ENCODE measurements at regions not wholly inside any gene's neighbourhood (a gene's known extent, or its start where the extent isn't known, plus 50 kb on each side); places are given as distances from the start of the nearest gene placed in this dataset.
"Not testable (repeated sequence)": the region's sequence is repeated elsewhere in the genome, so short reads cannot be mapped to it uniquely, and the experiment has no call there.

DNA sequence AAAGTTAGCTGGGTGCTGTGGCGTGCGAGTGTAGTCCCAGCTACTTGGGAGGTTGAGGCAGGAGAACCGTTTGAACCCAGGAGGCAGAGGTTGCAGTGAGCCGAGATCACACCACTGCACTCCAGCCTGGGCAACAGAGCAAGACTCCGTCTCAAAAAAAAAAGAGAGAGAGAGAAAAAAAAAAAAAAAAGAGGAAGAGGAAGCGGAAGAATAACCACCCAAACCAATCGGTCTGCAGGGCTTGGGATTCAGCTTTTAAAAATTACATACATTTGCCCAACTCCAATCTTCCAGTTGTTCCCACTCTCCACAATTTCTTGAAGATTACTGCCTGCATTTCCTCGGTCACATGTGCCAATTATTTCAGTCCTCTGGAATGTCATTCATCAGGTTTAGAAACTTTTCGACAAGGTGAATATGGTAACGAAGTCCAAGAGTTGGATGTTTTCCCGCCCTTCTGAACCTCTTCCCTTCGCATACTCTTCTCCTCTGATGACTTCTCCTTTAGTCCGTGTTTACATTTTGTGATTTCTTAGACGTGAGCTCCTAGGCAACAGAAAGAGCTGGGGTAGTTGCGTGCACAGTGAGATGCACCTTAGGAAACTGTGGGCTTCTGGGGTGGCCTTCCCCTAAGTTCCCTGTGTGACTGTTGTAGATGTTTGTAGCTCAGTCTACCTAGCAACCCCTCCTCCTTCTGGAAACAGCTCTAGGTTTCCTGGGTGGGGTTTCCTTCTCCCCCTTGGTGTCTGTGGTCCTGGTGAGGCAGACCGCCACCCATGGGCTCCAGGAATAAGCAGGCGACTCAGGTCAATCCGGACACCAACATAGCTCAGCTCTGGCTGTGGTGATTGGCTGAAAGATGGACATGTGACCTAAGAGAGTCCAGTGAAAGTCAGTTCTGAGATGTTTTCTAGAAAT is 63.0 kb upstream of the NCOA3 start:
- ChIA-PET CTCF (interaction anchor here (2.3 kb wide), 1 partner anchor 55 kb away, joined by 7 read pairs; no protein-coding TSS in a partner anchor), POLR2A (no interaction called here)
- no peak overlapping the region for H3K4me3 ChIP-seq (ENCODE audit: low read depth, low read length)
- no peak for DNase-seq (ENCODE audit: low read depth, low spot score)
- TF ChIP-seq, protein P1, sequence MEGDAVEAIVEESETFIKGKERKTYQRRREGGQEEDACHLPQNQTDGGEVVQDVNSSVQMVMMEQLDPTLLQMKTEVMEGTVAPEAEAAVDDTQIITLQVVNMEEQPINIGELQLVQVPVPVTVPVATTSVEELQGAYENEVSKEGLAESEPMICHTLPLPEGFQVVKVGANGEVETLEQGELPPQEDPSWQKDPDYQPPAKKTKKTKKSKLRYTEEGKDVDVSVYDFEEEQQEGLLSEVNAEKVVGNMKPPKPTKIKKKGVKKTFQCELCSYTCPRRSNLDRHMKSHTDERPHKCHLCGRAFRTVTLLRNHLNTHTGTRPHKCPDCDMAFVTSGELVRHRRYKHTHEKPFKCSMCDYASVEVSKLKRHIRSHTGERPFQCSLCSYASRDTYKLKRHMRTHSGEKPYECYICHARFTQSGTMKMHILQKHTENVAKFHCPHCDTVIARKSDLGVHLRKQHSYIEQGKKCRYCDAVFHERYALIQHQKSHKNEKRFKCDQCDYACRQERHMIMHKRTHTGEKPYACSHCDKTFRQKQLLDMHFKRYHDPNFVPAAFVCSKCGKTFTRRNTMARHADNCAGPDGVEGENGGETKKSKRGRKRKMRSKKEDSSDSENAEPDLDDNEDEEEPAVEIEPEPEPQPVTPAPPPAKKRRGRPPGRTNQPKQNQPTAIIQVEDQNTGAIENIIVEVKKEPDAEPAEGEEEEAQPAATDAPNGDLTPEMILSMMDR (IDR thresholded peaks at IDR 0.05; ENCODE audit: insufficient read depth, low read length, missing control alignments) = no peak

DNA sequence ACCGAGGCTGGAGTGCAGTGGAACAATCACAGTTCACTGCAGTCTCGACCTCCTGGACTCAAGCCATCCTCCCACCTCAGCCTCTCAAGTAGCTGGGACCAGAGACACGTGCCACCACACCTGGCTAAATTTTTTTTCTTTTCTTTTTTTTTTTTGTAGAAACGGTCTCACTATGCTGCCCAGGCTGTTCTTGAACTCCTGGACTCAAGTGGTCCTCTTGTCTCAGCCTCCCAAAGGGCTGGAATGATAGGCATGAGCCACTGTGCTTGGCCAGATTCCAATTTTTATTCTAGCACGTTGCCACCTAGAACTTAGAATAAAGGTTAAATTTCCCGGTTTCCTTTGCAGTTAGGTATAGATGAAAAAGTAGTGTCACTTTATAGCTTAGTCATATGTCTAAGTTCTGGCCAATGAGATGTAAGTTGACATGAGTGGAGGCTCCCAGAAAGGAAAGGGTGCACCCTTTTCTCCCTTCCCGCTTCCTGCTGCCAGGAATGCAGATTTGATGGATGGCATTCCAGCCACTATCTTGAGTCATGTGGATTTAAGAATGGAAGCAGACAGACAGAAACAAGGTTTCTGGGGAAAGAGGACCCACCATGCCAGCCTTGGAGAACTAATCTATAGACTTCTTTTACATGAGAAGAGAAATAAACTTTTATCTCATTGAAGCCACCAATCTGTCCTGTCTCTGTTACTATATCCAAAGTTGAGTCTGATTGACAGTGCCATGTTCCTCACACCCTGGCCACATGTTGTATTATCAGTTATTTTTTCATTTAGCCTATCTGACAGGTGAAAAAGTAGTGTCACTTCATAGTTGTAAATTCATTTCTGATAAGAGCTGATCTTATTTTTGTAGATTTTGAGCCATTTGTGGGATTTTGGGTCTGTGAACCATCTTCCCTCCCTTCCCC is 60.6 kb upstream of the NCOA3 start:
- H3K4me3 ChIP-seq (ENCODE audit: low read depth, low read length) = no peak overlapping the region
- no peak for DNase-seq (ENCODE audit: low read depth, low spot score)
- TF ChIP-seq, protein P1 (IDR thresholded peaks at IDR 0.05; ENCODE audit: insufficient read depth, low read length, missing control alignments) = no peak
- POLR2A ChIA-PET = interaction anchor here (0.6 kb wide), 1 partner anchor 31 kb away, joined by 3 read pairs; no protein-coding TSS in a partner anchor
- CTCF ChIA-PET = interaction anchor here (0.6 kb wide), 1 partner anchor 182 kb away, joined by 3 read pairs; no protein-coding TSS in a partner anchor

DNA sequence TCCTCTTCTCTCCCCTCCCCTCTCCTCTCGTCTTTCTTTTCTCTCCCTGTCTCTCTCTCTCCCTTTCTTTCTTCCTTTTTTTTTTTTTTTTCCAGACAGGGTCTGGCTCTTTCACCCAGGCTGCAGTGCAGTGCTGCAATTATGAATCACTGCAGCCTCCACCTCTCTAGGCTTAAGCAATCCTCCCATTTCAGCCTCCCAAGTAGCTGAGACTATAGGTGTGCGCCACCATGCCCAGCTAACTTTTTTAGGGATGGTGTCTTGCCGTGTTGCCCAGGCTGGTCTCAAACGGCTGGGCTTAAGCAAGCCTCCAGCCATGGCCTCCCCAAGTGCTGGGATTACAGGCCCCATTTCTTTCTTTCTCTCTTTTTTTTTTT is 59.9 kb upstream of the NCOA3 start:
- ChIA-PET CTCF (interaction anchor here (0.6 kb wide), 1 partner anchor 181 kb away, joined by 3 read pairs; no protein-coding TSS in a partner anchor), POLR2A (interaction anchor here (0.6 kb wide), 1 partner anchor 32 kb away, joined by 3 read pairs; no protein-coding TSS in a partner anchor)
- DNase-seq (ENCODE audit: low read depth, low spot score) = no peak
- no peak overlapping the region for H3K4me3 ChIP-seq (ENCODE audit: low read depth, low read length)
- TF ChIP-seq, protein P1 (IDR thresholded peaks at IDR 0.05; ENCODE audit: insufficient read depth, low read length, missing control alignments) = no peak

DNA sequence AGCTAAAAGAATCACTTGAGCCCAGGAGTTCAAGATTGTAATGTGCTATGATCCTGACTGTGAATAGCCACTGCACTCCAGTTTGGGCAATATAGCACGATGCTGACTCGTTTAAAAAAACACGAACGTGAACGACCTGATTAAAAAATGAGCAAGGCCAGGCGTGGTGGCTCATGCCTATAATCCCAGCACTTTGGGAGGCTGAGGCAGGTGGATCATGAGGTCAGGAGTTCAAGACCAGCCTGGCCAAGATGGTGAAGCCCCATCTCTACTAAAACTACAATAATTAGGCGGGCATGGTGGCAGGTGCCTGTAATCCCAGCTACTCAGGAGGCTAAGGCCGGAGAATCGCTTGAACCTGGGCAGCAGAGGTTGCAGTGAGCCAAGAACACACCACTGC is 58.6 kb upstream of the NCOA3 start:
- POLR2A ChIA-PET; DNase-seq (ENCODE audit: low read depth, low spot score); H3K4me3 ChIP-seq (ENCODE audit: low read depth, low read length): not testable (repeated sequence)
- CTCF ChIA-PET = interaction anchor here (0.9 kb wide), 1 partner anchor 170 kb away, joined by 4 read pairs; no protein-coding TSS in a partner anchor

DNA sequence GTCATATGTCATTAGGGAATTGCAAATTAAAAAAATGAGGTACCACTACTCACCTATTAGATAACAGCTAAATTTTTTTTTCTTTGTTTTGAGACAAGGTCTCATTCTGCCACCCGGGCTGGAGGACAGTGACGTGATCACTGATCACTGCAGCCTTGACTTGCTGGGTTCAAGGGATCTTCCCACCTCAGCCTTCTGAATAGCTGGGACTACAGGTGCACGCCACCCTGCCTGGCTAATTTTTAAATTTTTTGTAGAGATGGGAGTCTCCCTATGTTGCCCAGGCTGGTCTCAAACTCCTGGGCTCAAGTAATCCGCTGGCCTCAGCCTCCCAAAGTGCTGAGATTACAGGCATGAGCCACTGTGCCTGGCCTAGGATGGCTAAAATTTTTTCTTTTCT is 57.1 kb upstream of the NCOA3 start:
- POLR2A ChIA-PET = no interaction called here
- TF ChIP-seq, protein P1 (IDR thresholded peaks at IDR 0.05; ENCODE audit: insufficient read depth, low read length, missing control alignments) = no peak
- CTCF ChIA-PET = interaction anchor here (1.1 kb wide), 1 partner anchor 176 kb away, joined by 3 read pairs; no protein-coding TSS in a partner anchor
- no peak for DNase-seq (ENCODE audit: low read depth, low spot score)
- no peak overlapping the region for H3K4me3 ChIP-seq (ENCODE audit: low read depth, low read length)

DNA sequence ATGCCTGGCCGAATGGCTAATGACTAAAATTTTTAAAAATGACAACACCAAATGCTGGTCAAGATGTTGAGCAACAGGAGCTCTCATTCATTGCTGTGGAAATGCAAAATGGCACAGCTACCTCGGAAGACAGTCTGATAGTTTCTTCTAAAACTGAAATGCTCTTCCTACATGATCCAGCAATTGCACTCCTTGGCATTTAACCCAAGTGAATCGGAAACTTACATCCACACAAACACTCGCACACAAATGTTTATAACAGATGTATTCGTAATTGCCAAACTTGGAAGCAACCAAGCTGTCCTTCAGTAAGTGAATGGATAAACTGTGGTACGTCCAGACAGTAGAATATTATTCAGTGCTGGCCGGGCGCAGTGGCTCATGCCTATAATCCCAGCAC is 56.4 kb upstream of the NCOA3 start:
- H3K4me3 ChIP-seq (ENCODE audit: low read depth, low read length) = no peak overlapping the region
- TF ChIP-seq, protein P1 (IDR thresholded peaks at IDR 0.05; ENCODE audit: insufficient read depth, low read length, missing control alignments) = no peak
- POLR2A ChIA-PET = no interaction called here
- DNase-seq (ENCODE audit: low read depth, low spot score) = no peak
- CTCF ChIA-PET = interaction anchor here (1.1 kb wide), 1 partner anchor 176 kb away, joined by 3 read pairs; no protein-coding TSS in a partner anchor

DNA sequence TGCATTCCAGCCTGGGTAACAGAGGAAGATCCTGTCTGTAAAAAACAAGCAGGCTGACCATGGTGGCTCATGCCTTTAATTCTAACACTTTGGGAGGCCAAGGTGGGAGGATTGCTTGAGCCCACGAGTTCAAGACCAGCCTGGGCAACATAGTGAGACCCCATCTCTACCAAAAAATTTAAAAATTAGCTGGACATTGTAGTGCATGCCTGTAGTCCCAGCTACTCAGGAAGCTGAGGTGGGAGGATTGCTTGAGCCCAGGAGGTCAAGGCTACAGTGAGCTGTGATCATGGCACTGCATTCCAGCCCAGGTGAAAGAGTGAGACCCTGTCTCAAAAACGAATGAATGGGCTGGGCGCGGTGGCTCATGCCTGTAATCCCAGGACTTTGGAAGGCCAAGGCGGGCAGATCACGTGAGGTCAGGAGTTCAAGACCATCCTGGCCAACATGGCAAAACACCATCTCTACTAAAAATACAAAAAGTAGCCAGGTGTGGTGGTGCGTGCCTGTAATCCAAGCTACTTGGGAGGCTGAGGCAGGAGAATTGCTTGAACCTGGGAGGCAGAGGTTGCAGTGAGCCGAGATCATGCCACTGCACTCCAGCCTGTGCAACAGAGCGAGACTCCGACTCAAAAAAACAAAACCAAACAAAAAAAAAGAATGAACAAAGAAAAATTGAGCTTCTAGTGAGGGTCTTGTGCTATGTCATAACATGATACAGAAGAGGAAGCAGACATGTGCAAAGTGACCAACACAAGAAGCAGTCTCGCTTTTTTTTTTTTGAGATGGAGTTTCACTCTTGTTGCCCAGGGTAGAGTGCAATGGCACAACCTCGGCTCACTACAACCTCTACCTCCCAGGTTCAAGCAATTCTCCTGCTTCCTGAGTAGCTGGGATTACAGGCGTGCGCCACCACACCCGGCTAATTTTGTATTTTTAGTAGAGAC is 54.1 kb upstream of the NCOA3 start:
- POLR2A ChIA-PET; H3K4me3 ChIP-seq (ENCODE audit: low read depth, low read length); CTCF ChIA-PET; DNase-seq (ENCODE audit: low read depth, low spot score): not testable (repeated sequence)
